Astrocyte (in vitro differentiated cells and primary cell): ENCODE measurements at regions not wholly inside any gene's neighbourhood (a gene's known extent, or its start where the extent isn't known, plus 50 kb on each side); places are given as distances from the start of the nearest gene placed in this dataset.

Experiments used
- DNase-seq: peaks from one replicate; pipeline ENCODE4 v3.0.0-alpha.2; 2010; ENCODE audit warnings: low read depth
- FAIRE-seq: peaks from 2 replicates; lab custom pipeline; 2011; peaks lifted over from hg19 to GRCh38; lab: Jason Lieb, UNC
- H2AFZ ChIP-seq: 2 replicates; pipeline ENCODE4 v1.6.0; 2012; ENCODE audit warnings: low read depth, low read length, inconsistent platforms
- H3K27ac ChIP-seq: 2 replicates; pipeline ENCODE4 v1.5.1; 2011; ENCODE audit warnings: low read depth, low read length, inconsistent platforms
- H3K27me3 ChIP-seq: 2 replicates; pipeline ENCODE4 v1.6.0; 2011; ENCODE audit warnings: low read length, inconsistent platforms; ENCODE audit not compliant: insufficient read depth
- H3K36me3 ChIP-seq: 2 replicates; pipeline ENCODE4 v1.5.1; 2011; ENCODE audit warnings: low read length, inconsistent platforms; ENCODE audit not compliant: insufficient read depth
- H3K4me1 ChIP-seq: 2 replicates; pipeline ENCODE4 v1.5.1; 2011; ENCODE audit warnings: low read length, inconsistent platforms; ENCODE audit not compliant: insufficient read depth
- H3K4me2 ChIP-seq: 2 replicates; pipeline ENCODE4 v1.6.0; 2012; ENCODE audit warnings: low read length, inconsistent platforms
- H3K4me3 ChIP-seq: 2 replicates; pipeline ENCODE4 v1.5.1; 2011; ENCODE audit warnings: low read depth, mild to moderate bottlenecking, low read length, inconsistent platforms; ENCODE audit not compliant: insufficient read depth
- H3K79me2 ChIP-seq: 2 replicates; pipeline ENCODE4 v1.6.0; 2012; ENCODE audit warnings: mild to moderate bottlenecking, low read length, inconsistent platforms; ENCODE audit not compliant: insufficient read depth
- H3K9ac ChIP-seq: 2 replicates; pipeline ENCODE4 v1.6.0; 2012; ENCODE audit warnings: mild to moderate bottlenecking, low read length, inconsistent platforms
- H3K9me3 ChIP-seq: 2 replicates; pipeline ENCODE4 v1.5.1; 2012; ENCODE audit warnings: low read depth, mild to moderate bottlenecking, low read length, inconsistent platforms; ENCODE audit not compliant: insufficient read depth
- H4K20me1 ChIP-seq: 2 replicates; pipeline ENCODE4 v1.6.0; 2012; ENCODE audit warnings: low read length, inconsistent platforms; ENCODE audit not compliant: insufficient read depth
- H3K27ac Mint-ChIP-seq: one replicate; pipeline ENCODE4 v1.8.0; 2021; ENCODE audit warnings: mild to moderate bottlenecking, mixed read lengths; ENCODE audit not compliant: unreplicated experiment
- H3K27me3 Mint-ChIP-seq: one replicate; pipeline ENCODE4 v1.8.0; 2021; ENCODE audit warnings: low read depth, mixed read lengths; ENCODE audit not compliant: unreplicated experiment
- H3K36me3 Mint-ChIP-seq: one replicate; pipeline ENCODE4 v1.8.0; 2021; ENCODE audit warnings: low read depth, mixed read lengths; ENCODE audit not compliant: unreplicated experiment
- H3K4me1 Mint-ChIP-seq: one replicate; pipeline ENCODE4 v1.8.0; 2021; ENCODE audit warnings: low read depth, mixed read lengths; ENCODE audit not compliant: unreplicated experiment
- H3K4me3 Mint-ChIP-seq: one replicate; pipeline ENCODE4 v1.8.0; 2021; ENCODE audit warnings: mild to moderate bottlenecking, moderate library complexity, mixed read lengths; ENCODE audit not compliant: unreplicated experiment
- H3K9me3 Mint-ChIP-seq: one replicate; pipeline ENCODE4 v1.8.0; 2021; ENCODE audit warnings: mild to moderate bottlenecking, mixed read lengths; ENCODE audit not compliant: unreplicated experiment
- CTCF ChIP-seq: IDR thresholded peaks from 2 replicates; pipeline ENCODE4 v1.5.1; 2011; ENCODE audit warnings: low read depth, mild to moderate bottlenecking, inconsistent platforms, low read length, moderate library complexity; ENCODE audit not compliant: insufficient read depth
- EZH2 ChIP-seq: IDR thresholded peaks from 2 replicates; pipeline ENCODE4 v1.6.1; 2012; ENCODE audit warnings: mild to moderate bottlenecking, low read length, inconsistent platforms; ENCODE audit not compliant: insufficient read depth

- Mint-ChIP-seq H3K4me1 (no peaks in the 10 kb centered on the region), H3K27me3 (no peaks in the 10 kb centered on the region), H3K27ac (no peak overlapping the region), H3K36me3 (no peaks in the 10 kb centered on the region), H3K4me3 (no peak overlapping the region), H3K9me3 (no peaks in the 10 kb centered on the region)
- Histone ChIP-seq H3K36me3 (no peaks in the 10 kb centered on the region), H4K20me1 (no peaks in the 10 kb centered on the region), H3K4me2 (no peak overlapping the region), H3K4me1 (no peaks in the 10 kb centered on the region), H3K9ac (no peak overlapping the region), H2AFZ (no peak overlapping the region), H3K27ac (no peak overlapping the region), H3K27me3 (no peaks in the 10 kb centered on the region), H3K4me3 (no peak overlapping the region), H3K9me3 (no peaks in the 10 kb centered on the region), H3K79me2 (no peaks in the 10 kb centered on the region)
- no peak for FAIRE-seq
- TF ChIP-seq CTCF: no peak
- no peak for TF ChIP-seq EZH2
- no peak for DNase-seq
Measured at GRCh38 chr4:34485252-34485651, 1759.1 kb downstream of the ARAP2 start.

- Mint-ChIP-seq H3K27ac (no peak overlapping the region), H3K9me3 (no peaks in the 10 kb centered on the region), H3K27me3 (no peaks in the 10 kb centered on the region), H3K4me3 (no peak overlapping the region), H3K36me3 (no peaks in the 10 kb centered on the region), H3K4me1 (no peaks in the 10 kb centered on the region)
- H2AFZ ChIP-seq: no peak overlapping the region
- H3K9me3 ChIP-seq: no peaks in the 10 kb centered on the region
- no peak overlapping the region for H3K9ac ChIP-seq
- H3K4me3 ChIP-seq: no peak overlapping the region
- no peaks in the 10 kb centered on the region for H3K36me3 ChIP-seq
- H3K27ac ChIP-seq: no peak overlapping the region
- no peaks in the 10 kb centered on the region for H3K4me1 ChIP-seq
- no peaks in the 10 kb centered on the region for H4K20me1 ChIP-seq
- no peak for DNase-seq
- no peak for TF ChIP-seq EZH2
- TF ChIP-seq CTCF: no peak
- FAIRE-seq: no peak
- no peak overlapping the region for H3K4me2 ChIP-seq
- H3K79me2 ChIP-seq: no peaks in the 10 kb centered on the region
- no peaks in the 10 kb centered on the region for H3K27me3 ChIP-seq
Measured at GRCh38 chr4:34486461-34487363, 1757.6 kb downstream of the ARAP2 start.

DNA sequence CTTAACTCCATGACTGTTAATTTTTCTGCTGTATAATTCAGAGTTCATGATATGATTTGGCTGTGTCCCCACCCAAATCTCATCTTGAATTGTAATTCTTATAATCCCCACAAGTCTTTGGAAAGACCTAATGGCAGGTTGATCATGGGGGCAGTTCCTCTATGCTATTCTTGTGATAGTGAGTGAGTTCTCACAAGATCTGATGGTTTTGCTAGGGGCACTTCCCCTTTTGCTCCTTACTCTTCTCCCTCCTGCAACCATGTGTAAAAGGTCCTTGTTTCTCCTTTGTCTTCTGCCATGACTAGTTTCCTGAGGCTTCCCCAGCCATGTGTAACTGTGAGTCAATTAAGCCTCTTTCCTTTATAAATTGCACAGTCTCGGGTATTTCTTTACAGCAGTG, 1751.9 kb downstream of the ARAP2 start:
- no peak overlapping the region for H3K27ac Mint-ChIP-seq
- Histone ChIP-seq H4K20me1 (no peaks in the 10 kb centered on the region), H3K27me3 (no peaks in the 10 kb centered on the region), H3K4me2 (no peak overlapping the region), H3K36me3 (no peaks in the 10 kb centered on the region), H3K9ac (no peak overlapping the region), H2AFZ (no peak overlapping the region), H3K9me3 (no peaks in the 10 kb centered on the region), H3K4me1 (no peaks in the 10 kb centered on the region), H3K27ac (no peak overlapping the region), H3K4me3 (no peak overlapping the region), H3K79me2 (no peaks in the 10 kb centered on the region)
- H3K36me3 Mint-ChIP-seq: no peaks in the 10 kb centered on the region
- no peak for DNase-seq
- peaks cover 1% of the 10 kb centered on the region for H3K9me3 Mint-ChIP-seq
- no peak for FAIRE-seq
- no peak overlapping the region for H3K4me3 Mint-ChIP-seq
- H3K4me1 Mint-ChIP-seq: no peaks in the 10 kb centered on the region
- no peak for TF ChIP-seq EZH2
- TF ChIP-seq CTCF: no peak
- no peaks in the 10 kb centered on the region for H3K27me3 Mint-ChIP-seq
